ENCODE measurements at regions not wholly inside any gene's neighbourhood (a gene's known extent, or its start where the extent isn't known, plus 50 kb on each side); places are given as distances from the start of the nearest gene placed in this dataset.

DNA sequence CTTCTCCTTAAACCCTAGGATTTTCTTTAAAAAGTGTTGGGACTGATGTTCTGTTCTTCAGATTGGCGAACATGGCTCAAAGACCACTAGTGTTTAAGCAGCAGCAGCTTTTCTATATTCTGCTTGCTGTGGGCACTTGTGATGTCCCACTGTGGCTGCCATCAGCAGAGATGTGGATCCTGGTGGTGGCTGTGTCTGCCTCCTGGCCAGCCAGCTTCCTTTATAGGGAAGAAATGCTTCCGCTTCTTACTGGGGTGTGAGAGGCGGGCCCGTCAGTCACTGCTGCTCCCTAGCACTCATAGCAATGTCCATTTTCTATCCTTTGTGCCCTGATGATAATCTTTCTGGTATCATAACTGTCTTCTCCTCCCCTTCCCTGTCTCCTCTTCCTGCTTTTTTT lies 66.7 kb upstream of the ESR1 start:
- TF ChIP-seq POLR2A (IDR thresholded peaks at IDR 0.05), result no peak
- TF ChIP-seq, protein P1, sequence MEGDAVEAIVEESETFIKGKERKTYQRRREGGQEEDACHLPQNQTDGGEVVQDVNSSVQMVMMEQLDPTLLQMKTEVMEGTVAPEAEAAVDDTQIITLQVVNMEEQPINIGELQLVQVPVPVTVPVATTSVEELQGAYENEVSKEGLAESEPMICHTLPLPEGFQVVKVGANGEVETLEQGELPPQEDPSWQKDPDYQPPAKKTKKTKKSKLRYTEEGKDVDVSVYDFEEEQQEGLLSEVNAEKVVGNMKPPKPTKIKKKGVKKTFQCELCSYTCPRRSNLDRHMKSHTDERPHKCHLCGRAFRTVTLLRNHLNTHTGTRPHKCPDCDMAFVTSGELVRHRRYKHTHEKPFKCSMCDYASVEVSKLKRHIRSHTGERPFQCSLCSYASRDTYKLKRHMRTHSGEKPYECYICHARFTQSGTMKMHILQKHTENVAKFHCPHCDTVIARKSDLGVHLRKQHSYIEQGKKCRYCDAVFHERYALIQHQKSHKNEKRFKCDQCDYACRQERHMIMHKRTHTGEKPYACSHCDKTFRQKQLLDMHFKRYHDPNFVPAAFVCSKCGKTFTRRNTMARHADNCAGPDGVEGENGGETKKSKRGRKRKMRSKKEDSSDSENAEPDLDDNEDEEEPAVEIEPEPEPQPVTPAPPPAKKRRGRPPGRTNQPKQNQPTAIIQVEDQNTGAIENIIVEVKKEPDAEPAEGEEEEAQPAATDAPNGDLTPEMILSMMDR (IDR thresholded peaks at IDR 0.05), result no peak
